OCI-LY1 (cell line): ENCODE measurements at regions not wholly inside any gene's neighbourhood (a gene's known extent, or its start where the extent isn't known, plus 50 kb on each side); places are given as distances from the start of the nearest gene placed in this dataset.
"Not testable (repeated sequence)": the region's sequence is repeated elsewhere in the genome, so short reads cannot be mapped to it uniquely, and the experiment has no call there.

Experiments
- CTCF ChIP-seq: fragments of 200-600 bp; sonication (generic), shearing (Covaris generic); IDR thresholded peaks from 2 replicates; pipeline ENCODE4 v1.5.1; 2017; ENCODE audit warnings: mild to moderate bottlenecking, antibody characterized with exemption, low read length, moderate library complexity, mixed read lengths
- EZH2 ChIP-seq: fragments of 200-600 bp; sonication (generic), shearing (Covaris generic); IDR thresholded peaks from 2 replicates; pipeline ENCODE4 v1.8.0; 2017; ENCODE audit warnings: borderline replicate concordance, mixed run types, mild to moderate bottlenecking, antibody characterized with exemption, low read length, moderate library complexity, mixed read lengths

GRCh38 chr22:15816470-15816869 lies 126.6 kb downstream of the POTEH start:
- TF ChIP-seq CTCF, EZH2: not testable (repeated sequence)
